Neuronal stem cell (in vitro differentiated cells): ENCODE measurements at regions not wholly inside any gene's neighbourhood (a gene's known extent, or its start where the extent isn't known, plus 50 kb on each side); places are given as distances from the start of the nearest gene placed in this dataset.
A peak's percentile ranks its signal among the peaks of the same experiment; 100 is the strongest.

Experiments used
- DNase-seq: peaks from one replicate; pipeline ENCODE4 v3.0.0-alpha.2; 2013; ENCODE audit warnings: low spot score
- H2AFZ ChIP-seq: one replicate; pipeline ENCODE4 v1.6.1; 2013; ENCODE audit warnings: mild to moderate bottlenecking, low read length, inconsistent platforms
- H2AK5ac ChIP-seq: 2 replicates; pipeline ENCODE4 v1.6.1; 2013; ENCODE audit warnings: low read depth, mild to moderate bottlenecking, inconsistent platforms, low read length, moderate library complexity, mixed read lengths
- H2BK120ac ChIP-seq: 2 replicates; pipeline ENCODE4 v1.6.1; 2013; ENCODE audit warnings: low read depth, mild to moderate bottlenecking, inconsistent platforms, low read length, moderate library complexity, mixed read lengths
- H2BK12ac ChIP-seq: one replicate; pipeline ENCODE4 v1.6.1; 2013; ENCODE audit warnings: low read length, inconsistent platforms
- H2BK15ac ChIP-seq: 2 replicates; pipeline ENCODE4 v1.6.1; 2013; ENCODE audit warnings: mild to moderate bottlenecking, low read length, inconsistent platforms, mixed read lengths
- H2BK5ac ChIP-seq: one replicate; pipeline ENCODE4 v1.6.1; 2013; ENCODE audit warnings: inconsistent platforms, mild to moderate bottlenecking, low read length, moderate library complexity
- H3K14ac ChIP-seq: one replicate; pipeline ENCODE4 v1.6.1; 2013; ENCODE audit warnings: low read length, inconsistent platforms
- H3K18ac ChIP-seq: 2 replicates; pipeline ENCODE4 v1.6.1; 2013; ENCODE audit warnings: low read length, inconsistent platforms
- H3K23ac ChIP-seq: 2 replicates; pipeline ENCODE4 v1.6.1; 2013; ENCODE audit warnings: low read depth, mild to moderate bottlenecking, mixed read lengths, low read length, inconsistent platforms; ENCODE audit not compliant: poor library complexity
- H3K27ac ChIP-seq: replicated peaks from 3 replicates; pipeline ENCODE4 v1.5.1; 2013; ENCODE audit warnings: low read length, inconsistent platforms
- H3K27me3 ChIP-seq, 3 experiments: 2 replicates each; pipeline ENCODE4 v1.6.1; 2013; ENCODE audit warnings: low read length in 3 of 3, mild to moderate bottlenecking in 2 of 3, inconsistent platforms in 1 of 3, low read depth in 1 of 3, mixed read lengths in 1 of 3, moderate library complexity in 1 of 3; ENCODE audit not compliant: control insufficient read depth in 3 of 3, insufficient read depth in 3 of 3
- H3K36me3 ChIP-seq, 2 donors: replicated peaks in 1 of 2; 2 replicates each; pipeline ENCODE4 v1.6.1; 2013; ENCODE audit warnings: low read length in 2 of 2; ENCODE audit not compliant: control insufficient read depth in 2 of 2, insufficient read depth in 2 of 2
- H3K4ac ChIP-seq: 2 replicates; pipeline ENCODE4 v1.6.1; 2013; ENCODE audit warnings: inconsistent platforms, mild to moderate bottlenecking, low read length, moderate library complexity
- H3K4me1 ChIP-seq, 2 donors: 1 replicate in 1 of 2; 2 replicates in 1 of 2; pipeline ENCODE4 v1.6.1; 2013; ENCODE audit warnings: low read length in 2 of 2, low read depth in 1 of 2; ENCODE audit not compliant: control insufficient read depth in 2 of 2, insufficient read depth in 1 of 2
- H3K4me2 ChIP-seq: one replicate; pipeline ENCODE4 v1.6.1; 2013; ENCODE audit warnings: mild to moderate bottlenecking, low read length, inconsistent platforms; ENCODE audit not compliant: insufficient read depth, poor library complexity, severe bottlenecking
- H3K4me3 ChIP-seq, 2 donors: 2 replicates each; pipeline ENCODE4 v1.5.1; 2013; ENCODE audit warnings: low read length in 2 of 2, mild to moderate bottlenecking in 2 of 2, inconsistent platforms in 1 of 2, moderate library complexity in 1 of 2
- H3K79me1 ChIP-seq: one replicate; pipeline ENCODE4 v1.6.1; 2013; ENCODE audit warnings: low read depth, mild to moderate bottlenecking, inconsistent platforms, low read length, moderate library complexity
- H3K9ac ChIP-seq: one replicate; pipeline ENCODE4 v1.6.1; 2013; ENCODE audit warnings: mild to moderate bottlenecking, low read depth, low read length, inconsistent platforms; ENCODE audit not compliant: poor library complexity
- H3K9me3 ChIP-seq, 2 donors: replicated peaks in 1 of 2; 2 replicates each; pipeline versions ENCODE3 to v1.6.1; 2013; ENCODE audit warnings: low read length in 2 of 2, mild to moderate bottlenecking in 2 of 2, inconsistent platforms in 1 of 2, low read depth in 1 of 2, mixed read lengths in 1 of 2, moderate library complexity in 1 of 2; ENCODE audit not compliant: control insufficient read depth in 2 of 2, insufficient read depth in 1 of 2
- H4K8ac ChIP-seq: one replicate; pipeline ENCODE4 v1.6.1; 2013; ENCODE audit warnings: low read depth, mild to moderate bottlenecking, inconsistent platforms, low read length, moderate library complexity
- H4K91ac ChIP-seq: one replicate; pipeline ENCODE4 v1.6.1; 2013; ENCODE audit warnings: low read length, low read depth, mild to moderate bottlenecking, inconsistent platforms; ENCODE audit not compliant: poor library complexity
- WGBS, 2 donors: extraction: QIAGEN DNeasy Blood & Tissue Kit; methylation state at CpG; one replicate each; pipeline ENCODE4 v1.1.7; 2013; ENCODE audit warnings: missing lambda C conversion rate in 2 of 2, mixed read lengths in 1 of 2; ENCODE audit not compliant: insufficient read length in 2 of 2, insufficient replicate concordance in 1 of 2; ENCODE audit errors: extremely low coverage in 2 of 2; 5-methylcytosine and 5-hydroxymethylcytosine counted together

GRCh38 chr12:77682488-77682887, 148.2 kb upstream of the NAV3 start:
- Histone ChIP-seq H2BK5ac (no peak overlapping the region), H2BK12ac (no peak overlapping the region), H3K18ac (no peak overlapping the region), H2BK120ac (no peak overlapping the region), H3K4me3 (no peak overlapping the region), H3K79me1 (no peaks in the 10 kb centered on the region), H2BK15ac (no peak overlapping the region), H3K27ac (no peak overlapping the region), H3K4me2 (no peak overlapping the region), H3K4me1 (peaks cover 0 to 2% of the 10 kb centered on the region in 2 donors), H3K27me3 (no peaks in the 10 kb centered on the region), H3K14ac (no peak overlapping the region), H3K9me3 (no peaks in the 10 kb centered on the region), H3K9ac (no peak overlapping the region), H3K23ac (no peak overlapping the region), H2AFZ (no peak overlapping the region), H4K8ac (no peak overlapping the region), H3K4ac (no peak overlapping the region), H2AK5ac (no peak overlapping the region), H3K36me3 (no peaks in the 10 kb centered on the region), H4K91ac (no peak overlapping the region)
- DNase-seq: no peak

DNA sequence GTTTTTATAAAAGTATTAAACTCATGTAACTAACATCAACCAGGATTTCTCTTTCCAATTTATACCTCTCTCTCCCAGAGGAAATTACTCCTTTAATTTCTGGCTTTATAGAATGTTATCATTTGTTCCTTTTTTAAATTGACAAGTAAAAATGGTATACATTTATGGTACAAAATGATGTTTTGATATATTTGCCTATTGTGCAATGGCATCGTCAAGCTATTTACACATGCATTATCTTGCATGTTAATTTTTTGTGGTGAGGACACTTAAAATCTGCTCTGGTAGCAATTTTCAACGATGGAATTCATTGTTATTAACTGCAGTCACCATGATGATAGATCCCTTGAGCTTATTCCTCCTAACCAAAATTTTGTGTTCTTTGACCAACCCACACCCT, 149.0 kb upstream of the NAV3 start:
- Histone ChIP-seq H3K27me3 (no peaks in the 10 kb centered on the region), H3K9me3 (no peaks in the 10 kb centered on the region), H2BK12ac (no peak overlapping the region), H2BK120ac (no peak overlapping the region), H3K14ac (no peak overlapping the region), H4K8ac (no peak overlapping the region), H3K23ac (no peak overlapping the region), H2BK5ac (no peak overlapping the region), H3K4ac (no peak overlapping the region), H3K36me3 (no peaks in the 10 kb centered on the region), H4K91ac (no peak overlapping the region), H3K18ac (no peak overlapping the region), H3K4me3 (no peak overlapping the region), H2AK5ac (no peak overlapping the region), H3K4me2 (no peak overlapping the region), H2BK15ac (no peak overlapping the region), H3K4me1 (peaks cover 0 to 2% of the 10 kb centered on the region in 2 donors), H3K9ac (no peak overlapping the region), H3K79me1 (no peaks in the 10 kb centered on the region), H3K27ac (no peak overlapping the region), H2AFZ (no peak overlapping the region)
- WGBS, 2 donors: no CpG with 5 or more reads among the region's 2 CpGs
- no peak for DNase-seq

DNA sequence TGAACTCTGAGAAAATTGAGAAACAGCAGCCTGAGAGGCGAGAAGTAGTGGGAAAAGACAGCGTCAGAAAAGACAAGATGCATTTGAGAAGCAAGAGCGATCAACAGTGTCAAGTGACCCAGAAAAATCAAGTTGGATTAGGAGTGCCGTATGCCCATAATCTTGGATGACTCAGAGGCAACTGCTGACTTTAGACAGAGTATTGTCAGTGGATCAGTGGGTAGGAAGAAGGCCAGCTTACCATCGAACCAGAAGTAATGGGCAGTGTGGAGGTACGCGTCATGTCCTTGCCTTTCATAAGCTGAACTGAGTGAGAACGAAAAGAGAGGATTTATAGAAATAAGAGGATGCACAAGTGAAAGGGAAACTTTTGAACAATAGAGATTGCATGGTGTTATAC, 151.0 kb upstream of the NAV3 start:
- WGBS, 2 donors: no CpG with 5 or more reads among the region's 8 CpGs
- no peak overlapping the region for H3K23ac ChIP-seq
- no peak overlapping the region for H3K14ac ChIP-seq
- no peak overlapping the region for H2AFZ ChIP-seq
- no peak overlapping the region for H3K4me3 ChIP-seq
- H3K79me1 ChIP-seq: no peaks in the 10 kb centered on the region
- no peak overlapping the region for H3K27ac ChIP-seq
- peak; percentile 8 for DNase-seq
- H2AK5ac ChIP-seq: no peak overlapping the region
- no peaks in the 10 kb centered on the region for H3K36me3 ChIP-seq
- no peak overlapping the region for H3K18ac ChIP-seq
- H2BK5ac ChIP-seq: no peak overlapping the region
- H3K9me3 ChIP-seq: no peaks in the 10 kb centered on the region
- H2BK120ac ChIP-seq: no peak overlapping the region
- no peak overlapping the region for H4K91ac ChIP-seq
- no peak overlapping the region for H2BK12ac ChIP-seq
- H3K4me2 ChIP-seq: no peak overlapping the region
- no peak overlapping the region for H3K9ac ChIP-seq
- H4K8ac ChIP-seq: no peak overlapping the region
- no peaks in the 10 kb centered on the region for H3K27me3 ChIP-seq
- H3K4me1 ChIP-seq: peaks cover 0 to 2% of the 10 kb centered on the region in 2 donors
- no peak overlapping the region for H3K4ac ChIP-seq
- H2BK15ac ChIP-seq: no peak overlapping the region

DNA sequence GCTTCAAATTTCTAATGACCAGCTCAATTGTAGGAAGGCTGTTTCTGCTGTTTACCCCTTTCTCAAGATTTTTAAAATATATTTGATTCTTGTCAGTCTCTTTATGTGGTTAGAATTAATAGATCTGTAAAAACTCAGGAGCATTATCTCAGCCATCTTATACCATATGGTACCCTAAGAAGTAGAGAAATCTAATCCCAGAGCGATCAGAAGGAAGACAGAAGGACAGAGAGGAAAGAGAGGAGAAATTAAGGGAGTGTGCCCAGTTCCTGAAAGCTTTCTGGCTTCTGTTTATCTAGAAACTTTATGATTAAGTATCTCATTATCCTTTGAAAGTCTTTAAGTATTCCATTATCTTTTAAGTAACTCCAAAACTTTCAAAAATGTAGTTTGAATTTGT, 152.1 kb upstream of the NAV3 start:
- Histone ChIP-seq H2AFZ (no peak overlapping the region), H3K9ac (no peak overlapping the region), H3K18ac (no peak overlapping the region), H3K4me1 (peaks cover 0 to 2% of the 10 kb centered on the region in 2 donors), H2BK12ac (no peak overlapping the region), H3K14ac (no peak overlapping the region), H3K27ac (no peak overlapping the region), H3K4ac (no peak overlapping the region), H3K36me3 (no peaks in the 10 kb centered on the region), H4K8ac (no peak overlapping the region), H3K27me3 (no peaks in the 10 kb centered on the region), H3K23ac (no peak overlapping the region), H3K79me1 (no peaks in the 10 kb centered on the region), H2AK5ac (no peak overlapping the region), H3K4me3 (no peak overlapping the region), H3K9me3 (no peaks in the 10 kb centered on the region), H4K91ac (no peak overlapping the region), H2BK15ac (no peak overlapping the region), H2BK120ac (no peak overlapping the region), H2BK5ac (no peak overlapping the region), H3K4me2 (no peak overlapping the region)
- no peak for DNase-seq
- WGBS, 2 donors: no CpG with 5 or more reads among the region's 1 CpG
